K562 (cell line): ENCODE measurements at regions not wholly inside any gene's neighbourhood (a gene's known extent, or its start where the extent isn't known, plus 50 kb on each side); places are given as distances from the start of the nearest gene placed in this dataset.

ENCODE experiments used
- ATAC-seq: fragments of 200-7000 bp; cut with Tn5 transposase; 3 replicates; pipeline ENCODE4 v1.9.1; 2020; ENCODE audit warnings: moderate library complexity
- BruUV-seq: library from RNA; stranded (reverse); fragments of 400-500 nt; replicated peaks from 2 replicates; lab custom pipeline; 2021; lab: Mats Ljungman, UMichigan
- CTCF ChIA-PET: fragments of 300-600 bp; formaldehyde crosslinking; extraction: SDS; loops from one replicate; lab custom pipeline; 2021; ENCODE audit warnings: low intra/inter-chr PET ratio; lab: Yijun Ruan, JAX
- POLR2A ChIA-PET: fragments of 300-600, 350-650 bp; sonication (Branson Sonifier 250); formaldehyde crosslinking; extraction: SDS; loops from one replicate; lab custom pipeline; 2021; ENCODE audit warnings: antibody characterized with exemption, inconsistent platforms; lab: Yijun Ruan, JAX
- DNase-seq, 4 experiments: peaks; one replicate each; pipeline versions ENCODE4 v3.0.0 to v3.0.0-alpha.2; 2011 to 2018; ENCODE audit warnings: low spot score in 3 of 4, mixed read lengths in 3 of 4; ENCODE audit errors: extremely low read depth in 1 of 4
- FAIRE-seq: peaks from 2 replicates; lab custom pipeline; 2011; peaks lifted over from hg19 to GRCh38; lab: Jason Lieb, UNC
- H2AFZ ChIP-seq: 2 replicates; pipeline ENCODE4 v1.6.0; 2011; ENCODE audit warnings: low read depth, low read length, control low read depth, inconsistent platforms
- H3K27ac ChIP-seq: fragments of 200-600 bp; 3 replicates; pipeline ENCODE4 v1.8.0; 2011; ENCODE audit warnings: low read depth, mild to moderate bottlenecking, control low read depth, inconsistent platforms, low read length, moderate library complexity, mixed read lengths; ENCODE audit errors: extremely low read depth
- H3K27me3 ChIP-seq, 2 experiments: fragments of 300-600 bp in 1 of 2; 2 replicates in 1 of 2; 3 replicates in 1 of 2; pipeline versions ENCODE4 v1.6.0 to v1.8.0; 2011; ENCODE audit warnings: inconsistent platforms in 2 of 2, low read length in 2 of 2, mild to moderate bottlenecking in 1 of 2, mixed read lengths in 1 of 2, moderate library complexity in 1 of 2; ENCODE audit not compliant: control insufficient read depth in 2 of 2, insufficient read depth in 2 of 2
- H3K36me3 ChIP-seq: fragments of 300-600 bp; 3 replicates; pipeline ENCODE4 v1.8.0; 2011; ENCODE audit warnings: mild to moderate bottlenecking, low read length, inconsistent platforms; ENCODE audit not compliant: control insufficient read depth, insufficient read depth
- H3K4me1 ChIP-seq, 2 experiments: fragments of 200-600 bp in 1 of 2; replicated peaks in 1 of 2; 2 replicates in 1 of 2; 3 replicates in 1 of 2; pipeline versions ENCODE4 v1.5.1 to v1.8.0; 2011; ENCODE audit warnings: inconsistent platforms in 2 of 2, low read length in 2 of 2, mild to moderate bottlenecking in 1 of 2, mixed read lengths in 1 of 2, moderate library complexity in 1 of 2; ENCODE audit not compliant: control insufficient read depth in 2 of 2, insufficient read depth in 2 of 2
- H3K4me2 ChIP-seq: 2 replicates; pipeline ENCODE4 v1.6.1; 2011; ENCODE audit warnings: low read length, control low read depth, inconsistent platforms, mixed read lengths; ENCODE audit not compliant: insufficient read depth
- H3K4me3 ChIP-seq: fragments of 200-600 bp; sonication (generic), shearing (Covaris generic); 2 replicates; pipeline ENCODE4 v1.5.1; 2016; ENCODE audit warnings: control low read depth, inconsistent platforms
- H3K79me2 ChIP-seq: fragments of 200-600 bp; 3 replicates; pipeline ENCODE4 v1.8.0; 2011; ENCODE audit warnings: low read length, inconsistent platforms; ENCODE audit not compliant: control insufficient read depth, insufficient read depth
- H3K9ac ChIP-seq, 2 experiments: 2 replicates each; pipeline versions ENCODE4 v1.6.0 to v1.6.1; 2011; ENCODE audit warnings: low read depth in 2 of 2, low read length in 2 of 2, control low read depth in 1 of 2, inconsistent platforms in 1 of 2, mild to moderate bottlenecking in 1 of 2, mixed read lengths in 1 of 2; ENCODE audit not compliant: insufficient read depth in 1 of 2
- H3K9me1 ChIP-seq: one replicate; pipeline ENCODE4 v1.6.0; 2011; ENCODE audit warnings: inconsistent platforms, mild to moderate bottlenecking, low read length, moderate library complexity; ENCODE audit not compliant: control insufficient read depth, insufficient read depth
- H3K9me3 ChIP-seq: replicated peaks from 2 replicates; pipeline ENCODE4 v1.5.1; 2011; ENCODE audit warnings: low read depth, low read length, inconsistent platforms; ENCODE audit not compliant: control insufficient read depth, insufficient read depth
- H4K20me1 ChIP-seq: replicated peaks from 2 replicates; pipeline ENCODE4 v1.6.1; 2011; ENCODE audit warnings: low read length, inconsistent platforms, mixed read lengths; ENCODE audit not compliant: control insufficient read depth, insufficient read depth
- CAMTA2 ChIP-seq: fragments of 250-450 bp; sonication (Bioruptor Pico); conservative IDR thresholded peaks from 2 replicates; pipeline ENCODE4 v1.5.1; 2022
- ESRRB ChIP-seq: fragments of 250-450 bp; sonication (Bioruptor Pico); IDR thresholded peaks from 2 replicates; pipeline ENCODE4 v1.5.0; 2020; ENCODE audit warnings: mild to moderate bottlenecking, moderate library complexity, borderline replicate concordance
- FOXO4 ChIP-seq: fragments of 450-650 bp; formaldehyde crosslinking; IDR thresholded peaks from 2 replicates; pipeline ENCODE4 v1.4.0; 2020; ENCODE audit warnings: mild to moderate bottlenecking, moderate library complexity
- MAFF ChIP-seq: IDR thresholded peaks from 2 replicates; pipeline ENCODE4 v1.6.1; 2012; ENCODE audit warnings: low read length, improper control_type of control experiment
- MAFG ChIP-seq: fragments of 450-650 bp; conservative IDR thresholded peaks from 2 replicates; pipeline ENCODE4 v1.6.1; 2016; ENCODE audit warnings: missing genetic modification characterization, missing compliant biosample characterization
- SMAD3 ChIP-seq: fragments of 450-650 bp; formaldehyde crosslinking; conservative IDR thresholded peaks from 2 replicates; pipeline ENCODE4 v1.4.0; 2020; ENCODE audit warnings: mild to moderate bottlenecking
- ZBTB17 ChIP-seq: fragments of 450-650 bp; formaldehyde crosslinking; IDR thresholded peaks from 2 replicates; pipeline ENCODE4 v1.4.0; 2020; ENCODE audit warnings: mild to moderate bottlenecking
- ZNF316 ChIP-seq: fragments of 450-650 bp; IDR thresholded peaks from 2 replicates; pipeline ENCODE4 v1.6.1; 2016
- ZNF347 ChIP-seq: fragments of 450-650 bp; formaldehyde crosslinking; IDR thresholded peaks from 2 replicates; pipeline ENCODE4 v1.4.0; 2020; ENCODE audit warnings: low read depth, mild to moderate bottlenecking, moderate library complexity
- ZNF592 ChIP-seq: fragments of 450-650 bp; IDR thresholded peaks from 2 replicates; pipeline ENCODE4 v1.6.1; 2017; ENCODE audit warnings: antibody characterized with exemption, mild to moderate bottlenecking
- WGBS: fragments of 100-300 bp; shearing (Covaris generic); methylation state at CpG from one replicate; pipeline ENCODE4 v1.1.6; 2016; ENCODE audit warnings: low coverage, mixed read lengths; ENCODE audit not compliant: insufficient coverage; ENCODE audit errors: missing lambda C conversion rate; 5-methylcytosine and 5-hydroxymethylcytosine counted together
- in situ Hi-C: fragments of 300-500 bp; cut with MboI; formaldehyde crosslinking; loops from 4 replicates; pipeline ENCODE4 v1.15.0; 2018; ENCODE audit warnings: inconsistent platforms, mixed read lengths
- intact Hi-C: fragments of 100-400 bp; cut with micrococcal nuclease; formaldehyde crosslinking; loops from 2 replicates; pipeline ENCODE4 v1.14.2; 2022
- TF ChIP-seq, protein P1 (sequence below), 2 experiments: fragments of 450-650 bp in 1 of 2; sonication (generic) in 1 of 2; formaldehyde crosslinking; conservative IDR thresholded peaks; 2 replicates each; pipeline versions ENCODE4 v1.4.0 to v1.8.1; 2020 to 2022; ENCODE audit warnings: mild to moderate bottlenecking in 1 of 2, missing genetic modification reagents in 1 of 2

DNA sequence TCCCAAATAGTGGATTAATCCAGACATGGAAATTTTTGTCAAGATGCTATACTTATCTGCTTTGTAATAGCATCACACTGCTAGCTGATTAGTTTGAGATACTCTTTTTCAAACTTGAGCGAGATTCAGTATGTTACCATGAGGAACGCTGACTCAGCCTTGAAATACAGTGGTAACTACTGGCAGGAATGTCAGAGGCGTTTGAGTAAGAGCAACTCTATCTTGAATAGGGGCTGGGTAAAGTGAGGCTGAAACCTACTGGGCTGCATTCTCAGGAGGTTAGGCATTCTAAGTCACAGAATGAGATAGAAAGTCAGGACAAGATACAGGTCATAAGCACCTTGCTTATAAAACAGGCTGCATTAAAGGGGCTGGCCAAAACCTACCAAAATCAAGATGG lies 2519.6 kb downstream of the ARAP2 start:
- FAIRE-seq: no peak
- H3K4me1 ChIP-seq: no peaks in the 10 kb centered on the region
- no peak for ATAC-seq
- no peaks in the 10 kb centered on the region for H3K9me1 ChIP-seq
- no peak overlapping the region for H3K4me2 ChIP-seq
- H3K9ac ChIP-seq: no peak overlapping the region
- H3K27me3 ChIP-seq: no peaks in the 10 kb centered on the region
- in situ Hi-C loops (no loop called here), intact Hi-C loops (no loop called here)
- H2AFZ ChIP-seq: no peak overlapping the region
- H3K79me2 ChIP-seq: no peaks in the 10 kb centered on the region
- no peak overlapping the region for H3K27ac ChIP-seq
- no TSS peak for BruUV-seq
- CTCF ChIA-PET: no interaction called here
- no peak overlapping the region for H3K4me3 ChIP-seq
- H3K9me3 ChIP-seq: no peaks in the 10 kb centered on the region; the same call in 1 of the 2 replicates
- no peaks in the 10 kb centered on the region for H4K20me1 ChIP-seq
- TF ChIP-seq MAFF (peak; percentile 5; the same call in 1 of the 2 replicates), ZNF316 (peak; percentile 50), SMAD3 (CRISPR knock-in tag) (no peak), MAFG (peak; percentile 75), ESRRB (CRISPR knock-in tag) (no peak), ZBTB17 (CRISPR knock-in tag) (no peak)
- 6% methylated on average over 3 of the region's 3 CpGs for WGBS
- no peak for DNase-seq
- no peaks in the 10 kb centered on the region for H3K36me3 ChIP-seq
- POLR2A ChIA-PET: interaction anchor here (0.6 kb wide), 1 partner anchor 10 kb away, joined by 3 read pairs; no protein-coding TSS in a partner anchor

DNA sequence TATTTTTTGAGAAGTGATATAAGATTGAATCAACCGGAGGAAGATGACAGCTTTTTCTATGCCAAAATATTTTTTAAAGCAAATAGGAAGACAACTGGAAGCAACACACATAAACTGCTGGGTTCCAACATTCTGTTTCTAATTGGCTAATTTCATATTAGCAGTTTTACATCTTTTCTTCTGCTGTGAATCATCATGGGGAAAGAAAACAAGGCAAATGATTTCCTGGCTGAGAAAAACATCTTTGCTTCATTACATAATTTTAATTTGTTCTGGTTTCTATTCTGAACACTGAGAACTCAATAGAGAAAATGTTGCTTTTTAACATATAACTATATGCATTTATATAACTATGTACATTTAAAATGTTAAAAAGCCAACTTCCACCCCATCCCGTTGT lies 2518.5 kb downstream of the ARAP2 start:
- no peak overlapping the region for H3K4me2 ChIP-seq
- ATAC-seq (no peak), DNase-seq (no peak), FAIRE-seq (no peak)
- no TSS peak for BruUV-seq
- H3K4me3 ChIP-seq: no peak overlapping the region
- 3% methylated on average over 2 of the region's 2 CpGs for WGBS
- ChIA-PET CTCF (no interaction called here), POLR2A (no interaction called here)
- H3K27me3 ChIP-seq: no peaks in the 10 kb centered on the region
- no peak overlapping the region for H3K27ac ChIP-seq
- no peaks in the 10 kb centered on the region for H3K36me3 ChIP-seq
- in situ Hi-C loops: no loop called here
- H2AFZ ChIP-seq: no peak overlapping the region
- intact Hi-C loops: no loop called here
- no peaks in the 10 kb centered on the region; the same call in 1 of the 2 replicates for H3K9me3 ChIP-seq
- H3K4me1 ChIP-seq: no peaks in the 10 kb centered on the region
- H3K79me2 ChIP-seq: no peaks in the 10 kb centered on the region
- H3K9ac ChIP-seq: no peak overlapping the region
- no peaks in the 10 kb centered on the region for H3K9me1 ChIP-seq
- H4K20me1 ChIP-seq: no peaks in the 10 kb centered on the region
- TF ChIP-seq ZNF592: no peak
- TF ChIP-seq, protein P1, sequence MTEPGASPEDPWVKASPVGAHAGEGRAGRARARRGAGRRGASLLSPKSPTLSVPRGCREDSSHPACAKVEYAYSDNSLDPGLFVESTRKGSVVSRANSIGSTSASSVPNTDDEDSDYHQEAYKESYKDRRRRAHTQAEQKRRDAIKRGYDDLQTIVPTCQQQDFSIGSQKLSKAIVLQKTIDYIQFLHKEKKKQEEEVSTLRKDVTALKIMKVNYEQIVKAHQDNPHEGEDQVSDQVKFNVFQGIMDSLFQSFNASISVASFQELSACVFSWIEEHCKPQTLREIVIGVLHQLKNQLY (CRISPR knock-in tag; conservative IDR thresholded peaks at IDR 0.05): no peak
- TF ChIP-seq CAMTA2 (CRISPR knock-in tag): no peak
- TF ChIP-seq FOXO4 (CRISPR knock-in tag): no peak
- no peak for TF ChIP-seq ZNF347 (CRISPR knock-in tag)
